HFFc6 (cell line): ENCODE measurements at regions not wholly inside any gene's neighbourhood (a gene's known extent, or its start where the extent isn't known, plus 50 kb on each side); places are given as distances from the start of the nearest gene placed in this dataset.
A peak's percentile ranks its signal among the peaks of the same experiment; 100 is the strongest.
"Not testable (repeated sequence)": the region's sequence is repeated elsewhere in the genome, so short reads cannot be mapped to it uniquely, and the experiment has no call there.

Experiments used
- DNase-seq: peaks from one replicate; pipeline ENCODE4 v3.0.0-alpha.2; 2018
- H3K27ac Mint-ChIP-seq: 2 replicates; pipeline ENCODE4 v1.8.0; 2020; ENCODE audit warnings: mild to moderate bottlenecking, mixed read lengths
- H3K27me3 Mint-ChIP-seq: 2 replicates; pipeline ENCODE4 v1.8.0; 2021; ENCODE audit warnings: mild to moderate bottlenecking, moderate library complexity, mixed read lengths; ENCODE audit not compliant: insufficient read depth
- H3K36me3 Mint-ChIP-seq: 2 replicates; pipeline ENCODE4 v1.8.0; 2021; ENCODE audit warnings: low read depth, mixed read lengths
- H3K4me1 Mint-ChIP-seq: 2 replicates; pipeline ENCODE4 v1.8.0; 2020; ENCODE audit warnings: low read depth, mixed read lengths
- H3K4me3 Mint-ChIP-seq: 2 replicates; pipeline ENCODE4 v1.8.0; 2020; ENCODE audit warnings: mild to moderate bottlenecking, moderate library complexity, mixed read lengths
- H3K9me3 Mint-ChIP-seq: 2 replicates; pipeline ENCODE4 v1.8.0; 2020; ENCODE audit warnings: mild to moderate bottlenecking, mixed read lengths
- CTCF ChIP-seq: fragments of 200-600 bp; sonication (generic); IDR thresholded peaks from 2 replicates; pipeline ENCODE4 v1.5.0; 2021; ENCODE audit warnings: antibody characterized with exemption, mild to moderate bottlenecking

DNA sequence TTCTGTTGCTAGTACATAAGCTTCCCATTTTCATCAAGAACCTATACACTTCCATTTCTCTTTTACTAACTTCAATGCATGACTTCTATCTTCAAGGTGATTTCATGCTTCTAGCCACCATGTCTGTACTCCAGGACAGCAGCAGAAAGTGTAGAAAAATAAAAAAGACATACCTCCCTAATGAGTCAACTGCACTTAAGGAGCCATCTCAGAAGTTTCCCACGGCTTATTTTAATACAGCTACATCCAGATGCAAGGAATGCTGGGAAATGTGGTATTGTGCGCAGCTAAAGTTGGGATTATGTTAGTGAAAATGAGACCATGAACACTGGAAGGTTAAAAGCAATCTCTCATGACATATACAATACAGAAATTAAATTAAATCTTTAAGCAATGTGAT lies 264.7 kb upstream of the ZNF322 start:
- H3K36me3 Mint-ChIP-seq, H3K27me3 Mint-ChIP-seq, H3K9me3 Mint-ChIP-seq, H3K4me1 Mint-ChIP-seq, H3K4me3 Mint-ChIP-seq, H3K27ac Mint-ChIP-seq: not testable (repeated sequence)
- peak; percentile 28 for DNase-seq

DNA sequence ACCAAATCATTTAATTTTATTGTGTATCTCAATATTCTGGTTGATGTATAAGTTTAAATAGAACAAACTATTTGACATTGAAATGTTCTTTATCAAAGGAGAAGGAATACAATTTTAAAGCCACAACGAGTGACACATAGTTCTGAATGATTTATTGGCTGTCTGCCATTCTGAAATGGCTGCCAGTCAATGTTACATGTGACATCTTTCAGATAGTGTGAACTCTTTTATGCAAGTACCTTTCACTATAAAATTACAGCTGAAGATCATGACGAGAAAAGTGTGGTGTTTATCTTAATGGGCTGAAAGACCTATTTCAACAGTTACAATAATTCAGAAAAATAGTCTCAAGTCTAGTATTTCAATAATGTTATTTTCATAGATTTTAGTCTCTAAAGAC lies 268.6 kb upstream of the ZNF322 start:
- not testable (repeated sequence) for H3K27ac Mint-ChIP-seq, H3K9me3 Mint-ChIP-seq, H3K4me3 Mint-ChIP-seq, H3K27me3 Mint-ChIP-seq, H3K4me1 Mint-ChIP-seq, DNase-seq, H3K36me3 Mint-ChIP-seq

GRCh38 chr6:26937258-26937657 lies 277.7 kb upstream of the ZNF322 start:
- H3K27ac Mint-ChIP-seq, H3K4me1 Mint-ChIP-seq, H3K27me3 Mint-ChIP-seq, DNase-seq, H3K36me3 Mint-ChIP-seq, H3K9me3 Mint-ChIP-seq, H3K4me3 Mint-ChIP-seq: not testable (repeated sequence)

DNA sequence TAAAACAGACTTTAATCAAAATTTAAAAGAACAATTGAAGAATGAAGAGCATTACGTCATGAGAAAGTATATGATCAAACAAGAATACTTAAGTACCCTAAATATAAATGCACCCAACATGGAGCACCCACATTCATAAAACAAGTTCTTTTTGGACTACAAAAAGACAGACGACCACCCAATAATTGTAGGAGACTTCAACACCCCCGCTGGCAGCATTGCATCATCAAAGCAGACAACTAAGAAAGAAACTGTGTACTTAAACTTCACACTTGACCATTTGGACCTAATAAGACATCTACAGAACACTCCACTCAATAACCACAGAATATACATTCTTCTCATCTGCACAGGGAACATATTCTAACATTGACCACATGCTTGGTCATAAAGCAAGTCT lies 291.7 kb upstream of the ZNF322 start:
- H3K4me1 Mint-ChIP-seq, H3K9me3 Mint-ChIP-seq, H3K27ac Mint-ChIP-seq, DNase-seq, H3K4me3 Mint-ChIP-seq, H3K36me3 Mint-ChIP-seq, H3K27me3 Mint-ChIP-seq: not testable (repeated sequence)

- not testable (repeated sequence) for H3K36me3 Mint-ChIP-seq, H3K4me1 Mint-ChIP-seq, H3K27me3 Mint-ChIP-seq, H3K9me3 Mint-ChIP-seq
- H3K27ac Mint-ChIP-seq = peak overlapping the region; percentile 64; the same call in 1 of the 2 replicates
- peak; percentile 77 for DNase-seq
- peak overlapping the region; percentile 85 for H3K4me3 Mint-ChIP-seq
Measured at GRCh38 chr6:26956078-26956600, 291.4 kb upstream of the PRSS16 start.

GRCh38 chr6:26956601-26957184 lies 290.8 kb upstream of the PRSS16 start:
- peak overlapping the region; percentile 89 for H3K4me3 Mint-ChIP-seq
- DNase-seq = peak; percentile 69
- not testable (repeated sequence) for H3K27me3 Mint-ChIP-seq, H3K4me1 Mint-ChIP-seq, H3K9me3 Mint-ChIP-seq, H3K36me3 Mint-ChIP-seq
- peak; percentile 77 for TF ChIP-seq CTCF
- peak overlapping the region; percentile 69 for H3K27ac Mint-ChIP-seq

- not testable (repeated sequence) for H3K36me3 Mint-ChIP-seq, H3K9me3 Mint-ChIP-seq, H3K4me1 Mint-ChIP-seq, H3K27me3 Mint-ChIP-seq, DNase-seq
- Mint-ChIP-seq H3K27ac (peak overlapping the region; percentile 34; the same call in 1 of the 2 replicates), H3K4me3 (peak overlapping the region; percentile 89)
Measured at GRCh38 chr6:26957399-26958127, 289.9 kb upstream of the PRSS16 start.

- H3K4me3 Mint-ChIP-seq, H3K4me1 Mint-ChIP-seq, H3K9me3 Mint-ChIP-seq, H3K27me3 Mint-ChIP-seq, H3K36me3 Mint-ChIP-seq, DNase-seq, H3K27ac Mint-ChIP-seq: not testable (repeated sequence)
Measured at GRCh38 chr6:26961236-26961635, 286.3 kb upstream of the PRSS16 start.

- TF ChIP-seq CTCF = no peak
- H3K36me3 Mint-ChIP-seq = no peaks in the 10 kb centered on the region
- H3K27me3 Mint-ChIP-seq = no peaks in the 10 kb centered on the region
- peaks cover 6% of the 10 kb centered on the region; the same call in 1 of the 2 replicates for H3K9me3 Mint-ChIP-seq
- no peak for DNase-seq
- no peaks in the 10 kb centered on the region for H3K4me1 Mint-ChIP-seq
- no peak overlapping the region for H3K27ac Mint-ChIP-seq
- no peak overlapping the region for H3K4me3 Mint-ChIP-seq
Measured at GRCh38 chr6:27002447-27002846, 245.1 kb upstream of the PRSS16 start.
